PC-9 (cell line): ENCODE measurements at regions not wholly inside any gene's neighbourhood (a gene's known extent, or its start where the extent isn't known, plus 50 kb on each side); places are given as distances from the start of the nearest gene placed in this dataset.

Experiments used
- BruUV-seq: library from RNA; stranded (reverse); fragments of 400-500 nt; replicated peaks from 2 replicates; lab custom pipeline; 2021; lab: Mats Ljungman, UMichigan
- CTCF ChIA-PET: fragments of 300-600 bp; sonication (Branson Sonifier 250); formaldehyde crosslinking; loops from one replicate; lab custom pipeline; 2022; ENCODE audit warnings: antibody characterized with exemption; lab: Charles Lee
- POLR2A ChIA-PET: fragments of 300-600 bp; sonication (Branson Sonifier 250); formaldehyde crosslinking; loops from one replicate; lab custom pipeline; 2022; ENCODE audit warnings: antibody characterized with exemption; ENCODE audit not compliant: unreplicated experiment; lab: Charles Lee
- DNase-seq, 2 experiments: peaks; one replicate each; pipeline versions ENCODE4 v3.0.0 to v3.0.0-alpha.2; 2015 to 2022; ENCODE audit warnings: mixed read lengths in 1 of 2
- H2AFZ ChIP-seq: fragments of 200-600 bp; sonication (generic); 2 replicates; pipeline ENCODE4 v1.8.1; 2017; ENCODE audit warnings: antibody characterized with exemption
- H3F3A ChIP-seq: fragments of 200-600 bp; sonication (generic); 2 replicates; pipeline ENCODE4 v1.8.1; 2017; ENCODE audit warnings: antibody characterized with exemption, mild to moderate bottlenecking, low read depth; ENCODE audit not compliant: insufficient read depth
- H3K27ac ChIP-seq: fragments of 200-600 bp; sonication (generic); 2 replicates; pipeline ENCODE4 v1.6.1; 2016; ENCODE audit warnings: mixed run types
- H3K27me3 ChIP-seq: fragments of 200-600 bp; sonication (generic); 2 replicates; pipeline ENCODE4 v1.6.1; 2016; ENCODE audit warnings: low read depth, mixed run types; ENCODE audit not compliant: insufficient read depth
- H3K36me3 ChIP-seq: fragments of 200-600 bp; sonication (generic); 2 replicates; pipeline ENCODE4 v1.6.1; 2016; ENCODE audit warnings: low read depth, mixed run types
- H3K4me1 ChIP-seq: fragments of 200-600 bp; sonication (generic); replicated peaks from 2 replicates; pipeline ENCODE4 v1.6.1; 2016; ENCODE audit warnings: mixed run types; ENCODE audit not compliant: insufficient read depth
- H3K4me2 ChIP-seq: fragments of 200-600 bp; sonication (generic); 2 replicates; pipeline ENCODE4 v1.6.1; 2017; ENCODE audit warnings: mixed run types
- H3K4me3 ChIP-seq: fragments of 200-600 bp; sonication (generic); 2 replicates; pipeline ENCODE4 v1.6.1; 2016; ENCODE audit warnings: mixed run types
- H3K79me2 ChIP-seq: fragments of 200-600 bp; sonication (generic); 2 replicates; pipeline ENCODE4 v1.6.1; 2017; ENCODE audit warnings: low read depth, mixed run types
- H3K9me2 ChIP-seq: fragments of 200-600 bp; sonication (generic); 2 replicates; pipeline ENCODE4 v1.8.1; 2017; ENCODE audit warnings: mild to moderate bottlenecking; ENCODE audit not compliant: insufficient read depth
- H3K9me3 ChIP-seq: fragments of 200-600 bp; sonication (generic); 2 replicates; pipeline ENCODE4 v1.8.1; 2016; ENCODE audit warnings: low read depth; ENCODE audit not compliant: insufficient read depth
- H4K20me1 ChIP-seq: fragments of 200-600 bp; sonication (generic); 2 replicates; pipeline ENCODE4 v1.8.1; 2017; ENCODE audit not compliant: insufficient read depth
- CTCF ChIP-seq: fragments of 200-600 bp; sonication (generic); conservative IDR thresholded peaks from 2 replicates; pipeline ENCODE4 v1.6.1; 2017; ENCODE audit warnings: mixed run types, antibody characterized with exemption, mild to moderate bottlenecking, moderate library complexity
- EZH2 ChIP-seq: fragments of 200-600 bp; sonication (generic); IDR thresholded peaks from 2 replicates; pipeline ENCODE4 v1.8.0; 2017; ENCODE audit warnings: antibody characterized with exemption, low read depth
- intact Hi-C: fragments of 100-400 bp; cut with micrococcal nuclease; formaldehyde crosslinking; loops from one replicate; pipeline ENCODE4 v1.10.0; 2022; ENCODE audit not compliant: unreplicated experiment

- Histone ChIP-seq H3K4me2 (no peak overlapping the region), H3K9me3 (no peaks in the 10 kb centered on the region), H3K27ac (no peak overlapping the region), H3K4me1 (no peaks in the 10 kb centered on the region), H2AFZ (no peak overlapping the region), H3F3A (no peaks in the 10 kb centered on the region), H3K27me3 (no peaks in the 10 kb centered on the region), H3K36me3 (no peaks in the 10 kb centered on the region), H4K20me1 (no peaks in the 10 kb centered on the region), H3K79me2 (no peaks in the 10 kb centered on the region), H3K9me2 (no peaks in the 10 kb centered on the region), H3K4me3 (no peak overlapping the region)
- TF ChIP-seq CTCF (no peak), EZH2 (no peak)
- intact Hi-C loops: no loop called here
- no TSS peak for BruUV-seq
- DNase-seq: no peak
- ChIA-PET POLR2A (interaction anchor here (0.7 kb wide), 1 partner anchor 18 kb away, joined by 5 read pairs; no protein-coding TSS in a partner anchor), CTCF (no interaction called here)
These were observed 559.0 kb upstream of the NRP1 start for GRCh38 chr10:33893506-33893905.

GRCh38 chr10:33889371-33889770, 554.9 kb upstream of the NRP1 start:
- Histone ChIP-seq H3F3A (no peaks in the 10 kb centered on the region), H3K27me3 (no peaks in the 10 kb centered on the region), H3K9me2 (no peaks in the 10 kb centered on the region), H3K36me3 (no peaks in the 10 kb centered on the region), H3K9me3 (no peaks in the 10 kb centered on the region), H2AFZ (no peak overlapping the region), H3K79me2 (no peaks in the 10 kb centered on the region), H3K4me3 (no peak overlapping the region), H4K20me1 (no peaks in the 10 kb centered on the region), H3K4me1 (no peaks in the 10 kb centered on the region), H3K4me2 (no peak overlapping the region), H3K27ac (no peak overlapping the region)
- intact Hi-C loops: no loop called here
- ChIA-PET POLR2A (no interaction called here), CTCF (no interaction called here)
- DNase-seq: no peak
- no TSS peak for BruUV-seq
- TF ChIP-seq EZH2 (no peak), CTCF (no peak)

- Histone ChIP-seq H2AFZ (no peak overlapping the region), H3K79me2 (no peaks in the 10 kb centered on the region), H3K27me3 (no peaks in the 10 kb centered on the region), H4K20me1 (no peaks in the 10 kb centered on the region), H3K4me2 (no peak overlapping the region), H3K4me1 (no peaks in the 10 kb centered on the region), H3K27ac (no peak overlapping the region), H3K9me3 (no peaks in the 10 kb centered on the region), H3F3A (no peaks in the 10 kb centered on the region), H3K36me3 (no peaks in the 10 kb centered on the region), H3K9me2 (no peaks in the 10 kb centered on the region), H3K4me3 (no peak overlapping the region)
- CTCF ChIA-PET: interaction anchor here (0.7 kb wide), 1 partner anchor 218 kb away, joined by 6 read pairs; no protein-coding TSS in a partner anchor
- POLR2A ChIA-PET: no interaction called here
- BruUV-seq: no TSS peak
- no peak for TF ChIP-seq EZH2
- no peak for TF ChIP-seq CTCF
- intact Hi-C loops: no loop called here
- no peak for DNase-seq
These were observed 552.7 kb upstream of the NRP1 start for GRCh38 chr10:33887188-33887587.
